ENCODE measurements at regions not wholly inside any gene's neighbourhood (a gene's known extent, or its start where the extent isn't known, plus 50 kb on each side); places are given as distances from the start of the nearest gene placed in this dataset.

DNA sequence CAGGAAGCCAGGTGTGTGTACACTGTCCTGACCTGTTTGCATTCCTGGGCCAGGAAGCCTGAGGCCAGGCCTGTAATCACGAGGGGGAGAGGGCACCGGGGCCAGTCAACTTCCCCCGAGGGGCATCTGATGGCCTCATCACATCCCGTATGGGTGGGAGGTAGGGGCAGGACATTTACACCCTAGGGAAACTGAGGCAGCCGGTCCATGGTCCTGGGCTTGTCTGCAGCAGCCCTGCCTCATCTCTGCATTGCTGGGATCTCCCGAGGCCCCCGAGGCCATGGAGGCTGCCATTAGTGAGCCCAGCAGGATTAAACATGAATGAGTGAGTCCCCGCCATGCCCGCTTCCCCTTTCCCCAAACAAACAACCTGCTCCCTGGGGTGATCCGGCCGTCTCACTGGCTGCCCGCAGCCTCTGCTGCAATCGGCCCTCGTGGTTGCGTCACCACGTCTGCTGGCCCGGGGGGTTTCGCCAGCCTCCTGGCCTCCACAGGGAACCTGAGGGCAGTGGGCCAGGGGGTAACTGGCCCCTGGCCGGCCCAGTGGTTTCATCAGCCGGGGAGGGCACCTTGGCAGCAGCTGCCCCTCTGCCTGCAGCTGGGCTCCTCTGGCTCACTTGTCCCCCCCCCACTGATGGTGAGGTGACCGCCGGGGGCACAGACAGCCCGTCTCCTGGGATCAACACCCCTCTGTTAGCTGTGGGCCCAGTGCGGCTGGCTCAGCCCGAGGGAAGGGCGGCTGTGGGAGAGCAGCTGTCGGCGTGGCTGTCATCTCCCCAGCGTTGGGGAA lies 88.3 kb upstream of the GSE1 start:
- no peak for TF ChIP-seq TAF1 (IDR thresholded peaks at IDR 0.05; ENCODE audit: borderline replicate concordance, insufficient read depth, low read length)
- no peak for TF ChIP-seq REST (IDR thresholded peaks at IDR 0.05; ENCODE audit: insufficient read depth in 1 of 2, low read depth in 2 of 2, low read length in 2 of 2)
- no peak for TF ChIP-seq FOXP2 (optimal IDR thresholded peaks at IDR 0.05; ENCODE audit: borderline replicate concordance, extremely low read depth, extremely low read length, insufficient read depth)
- TF ChIP-seq POLR2AphosphoS5 (IDR thresholded peaks at IDR 0.05; ENCODE audit: low read depth, low read length), result no peak
- no peak for TF ChIP-seq SIN3A (IDR thresholded peaks at IDR 0.05; ENCODE audit: borderline replicate concordance, insufficient read depth, low read length)

DNA sequence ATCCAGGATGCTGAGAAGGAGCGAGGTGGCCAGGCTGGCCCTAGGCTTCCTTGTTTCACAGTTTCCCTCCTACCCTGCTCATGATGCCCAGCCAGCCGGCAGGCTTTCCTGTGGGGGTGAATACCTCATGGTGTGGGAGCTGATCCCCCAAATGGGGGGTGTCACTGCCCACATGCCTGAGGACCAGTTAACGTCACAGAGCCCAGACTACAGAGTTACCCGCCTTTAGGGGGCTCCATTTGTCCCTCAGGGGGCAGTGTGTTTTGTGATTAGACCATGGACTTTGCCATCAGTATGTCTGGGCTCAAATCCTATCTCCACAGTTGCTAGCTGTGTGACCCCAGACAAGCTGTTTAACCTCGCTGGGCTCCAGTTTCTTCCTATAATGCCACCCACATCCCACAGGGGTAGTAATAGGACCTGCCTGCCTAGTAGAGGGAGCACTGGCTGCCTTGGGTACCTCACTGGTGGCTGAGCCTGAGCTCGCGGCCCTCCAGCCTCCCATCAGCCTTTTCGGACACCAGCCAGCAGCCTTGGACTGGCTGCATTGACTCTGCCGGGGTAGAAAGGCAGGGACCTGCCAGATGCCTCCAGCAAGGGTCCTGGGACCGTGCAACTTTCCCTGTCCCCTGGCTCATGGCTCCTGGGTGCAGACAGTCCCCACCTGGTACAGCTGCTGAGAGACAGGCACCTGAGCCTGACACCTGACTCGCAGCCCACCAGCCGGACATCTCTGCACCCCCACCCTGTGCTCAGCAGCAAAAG lies 87.5 kb upstream of the GSE1 start:
- TF ChIP-seq FOXP2 (optimal IDR thresholded peaks at IDR 0.05; ENCODE audit: borderline replicate concordance, extremely low read depth, extremely low read length, insufficient read depth) (no peak), SIN3A (IDR thresholded peaks at IDR 0.05; ENCODE audit: borderline replicate concordance, insufficient read depth, low read length) (no peak), TAF1 (IDR thresholded peaks at IDR 0.05; ENCODE audit: borderline replicate concordance, insufficient read depth, low read length) (no peak), POLR2AphosphoS5 (IDR thresholded peaks at IDR 0.05; ENCODE audit: low read depth, low read length) (no peak), REST (IDR thresholded peaks at IDR 0.05; ENCODE audit: insufficient read depth in 1 of 2, low read depth in 2 of 2, low read length in 2 of 2) (no peak)

DNA sequence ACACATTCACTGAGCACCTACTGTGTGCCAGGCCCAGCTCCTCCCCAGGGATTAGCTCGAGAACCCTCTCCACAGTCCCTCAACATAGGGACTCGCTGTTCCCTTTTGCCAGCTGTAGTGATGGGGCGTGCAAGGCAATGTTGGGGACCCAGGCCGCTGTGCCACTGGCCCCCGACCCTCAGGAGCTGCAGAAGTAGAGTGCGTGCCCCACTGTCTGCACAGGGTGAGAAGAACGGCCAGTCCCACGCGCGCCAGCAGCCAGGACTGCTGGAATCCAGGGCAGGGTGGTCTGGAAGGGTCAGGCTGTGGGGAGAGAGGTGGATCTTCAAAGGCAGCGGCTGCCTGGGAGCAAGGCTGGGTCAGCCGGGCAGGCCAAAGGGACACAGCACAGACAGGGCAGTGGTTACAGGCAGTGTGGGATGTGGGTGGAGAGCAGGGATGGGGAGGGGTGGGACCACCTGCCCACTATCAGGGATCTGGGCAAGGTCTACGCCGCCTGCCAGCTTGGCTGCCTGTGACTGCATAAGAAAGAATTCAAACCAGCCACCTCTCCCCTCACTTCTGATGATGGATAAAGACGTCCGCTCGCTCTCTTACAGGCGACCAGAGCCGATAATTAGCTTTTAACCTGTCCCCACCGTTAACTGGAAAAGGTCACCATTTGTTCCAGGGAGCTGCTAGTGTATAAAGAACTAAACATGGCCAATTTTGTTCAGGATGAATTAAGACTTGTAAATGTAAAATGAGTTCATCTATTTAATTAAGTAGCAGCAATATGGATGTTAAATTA lies 86.7 kb upstream of the GSE1 start:
- no peak for TF ChIP-seq FOXP2 (optimal IDR thresholded peaks at IDR 0.05; ENCODE audit: borderline replicate concordance, extremely low read depth, extremely low read length, insufficient read depth)
- TF ChIP-seq SIN3A (IDR thresholded peaks at IDR 0.05; ENCODE audit: borderline replicate concordance, insufficient read depth, low read length), result no peak
- TF ChIP-seq TAF1 (IDR thresholded peaks at IDR 0.05; ENCODE audit: borderline replicate concordance, insufficient read depth, low read length), result no peak
- TF ChIP-seq REST (IDR thresholded peaks at IDR 0.05; ENCODE audit: insufficient read depth in 1 of 2, low read depth in 2 of 2, low read length in 2 of 2), result no peak
- TF ChIP-seq POLR2AphosphoS5 (IDR thresholded peaks at IDR 0.05; ENCODE audit: low read depth, low read length), result no peak

GRCh38 chr16:85527042-85527766 lies 85.9 kb upstream of the GSE1 start:
- no peak for TF ChIP-seq FOXP2 (optimal IDR thresholded peaks at IDR 0.05; ENCODE audit: borderline replicate concordance, extremely low read depth, extremely low read length, insufficient read depth)
- TF ChIP-seq TAF1 (IDR thresholded peaks at IDR 0.05; ENCODE audit: borderline replicate concordance, insufficient read depth, low read length), result no peak
- TF ChIP-seq SIN3A (IDR thresholded peaks at IDR 0.05; ENCODE audit: borderline replicate concordance, insufficient read depth, low read length), result no peak
- TF ChIP-seq REST (IDR thresholded peaks at IDR 0.05; ENCODE audit: insufficient read depth in 1 of 2, low read depth in 2 of 2, low read length in 2 of 2), result no peak
- TF ChIP-seq POLR2AphosphoS5 (IDR thresholded peaks at IDR 0.05; ENCODE audit: low read depth, low read length), result no peak
